Thyroid gland (tissue), 4 donors: ENCODE measurements at regions not wholly inside any gene's neighbourhood (a gene's known extent, or its start where the extent isn't known, plus 50 kb on each side); places are given as distances from the start of the nearest gene placed in this dataset.

Experiments used
- POLR2A ChIP-seq, 2 donors: fragments of 450-650 bp; IDR thresholded peaks; one replicate each; pipeline ENCODE4 v1.6.1; 2017; ENCODE audit warnings: antibody characterized with exemption in 2 of 2, mild to moderate bottlenecking in 2 of 2, moderate library complexity in 1 of 2
- TF ChIP-seq, protein P1 (sequence below), 6 experiments: fragments of 200-600 bp in 3 of 6; fragments of 450-650 bp in 3 of 6; sonication (generic) in 3 of 6; IDR thresholded peaks; one replicate each; pipeline ENCODE4 v1.5.1; 2016 to 2019; ENCODE audit warnings: antibody characterized with exemption in 6 of 6, mild to moderate bottlenecking in 2 of 6, inconsistent platforms in 1 of 6, moderate library complexity in 1 of 6

GRCh38 chr9:532707-533106, 308.8 kb upstream of the DMRT1 start:
- TF ChIP-seq, protein P1, sequence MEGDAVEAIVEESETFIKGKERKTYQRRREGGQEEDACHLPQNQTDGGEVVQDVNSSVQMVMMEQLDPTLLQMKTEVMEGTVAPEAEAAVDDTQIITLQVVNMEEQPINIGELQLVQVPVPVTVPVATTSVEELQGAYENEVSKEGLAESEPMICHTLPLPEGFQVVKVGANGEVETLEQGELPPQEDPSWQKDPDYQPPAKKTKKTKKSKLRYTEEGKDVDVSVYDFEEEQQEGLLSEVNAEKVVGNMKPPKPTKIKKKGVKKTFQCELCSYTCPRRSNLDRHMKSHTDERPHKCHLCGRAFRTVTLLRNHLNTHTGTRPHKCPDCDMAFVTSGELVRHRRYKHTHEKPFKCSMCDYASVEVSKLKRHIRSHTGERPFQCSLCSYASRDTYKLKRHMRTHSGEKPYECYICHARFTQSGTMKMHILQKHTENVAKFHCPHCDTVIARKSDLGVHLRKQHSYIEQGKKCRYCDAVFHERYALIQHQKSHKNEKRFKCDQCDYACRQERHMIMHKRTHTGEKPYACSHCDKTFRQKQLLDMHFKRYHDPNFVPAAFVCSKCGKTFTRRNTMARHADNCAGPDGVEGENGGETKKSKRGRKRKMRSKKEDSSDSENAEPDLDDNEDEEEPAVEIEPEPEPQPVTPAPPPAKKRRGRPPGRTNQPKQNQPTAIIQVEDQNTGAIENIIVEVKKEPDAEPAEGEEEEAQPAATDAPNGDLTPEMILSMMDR (IDR thresholded peaks at IDR 0.05) = no peak
- no peak for TF ChIP-seq POLR2A (IDR thresholded peaks at IDR 0.05)
